GM23338 (cell line): ENCODE measurements at regions not wholly inside any gene's neighbourhood (a gene's known extent, or its start where the extent isn't known, plus 50 kb on each side); places are given as distances from the start of the nearest gene placed in this dataset.

Source experiments
- ATAC-seq: fragments of 200-7000 bp; cut with Tn5 transposase; 3 replicates; pipeline ENCODE4 v1.9.1; 2020
- DNase-seq: peaks from one replicate; pipeline ENCODE4 v3.0.0-alpha.2; 2015; ENCODE audit warnings: low spot score
- H2AFZ ChIP-seq: fragments of 200-600 bp; sonication (generic); 2 replicates; pipeline ENCODE4 v1.8.0; 2016; ENCODE audit warnings: antibody characterized with exemption, mild to moderate bottlenecking, moderate library complexity
- H3F3A ChIP-seq: fragments of 200-600 bp; sonication (generic); replicated peaks from 2 replicates; pipeline ENCODE4 v1.8.0; 2017; ENCODE audit warnings: antibody characterized with exemption, mixed run types, low read depth
- H3K27ac ChIP-seq: fragments of 200-600 bp; sonication (generic); 2 replicates; pipeline ENCODE4 v1.6.1; 2016; ENCODE audit warnings: low read depth
- H3K27me3 ChIP-seq: fragments of 200-600 bp; sonication (generic); 2 replicates; pipeline ENCODE4 v1.8.0; 2016; ENCODE audit warnings: mild to moderate bottlenecking, mixed run types, moderate library complexity; ENCODE audit not compliant: insufficient read depth
- H3K36me3 ChIP-seq: fragments of 200-600 bp; sonication (generic); 2 replicates; pipeline ENCODE4 v1.8.0; 2016; ENCODE audit warnings: mild to moderate bottlenecking; ENCODE audit not compliant: insufficient read depth
- H3K4me1 ChIP-seq: fragments of 200-600 bp; sonication (generic); 2 replicates; pipeline ENCODE4 v1.8.0; 2016; ENCODE audit warnings: mild to moderate bottlenecking, moderate library complexity; ENCODE audit not compliant: insufficient read depth
- H3K4me2 ChIP-seq: fragments of 200-600 bp; sonication (generic); 2 replicates; pipeline ENCODE4 v1.7.1; 2017; ENCODE audit warnings: mixed run types
- H3K4me3 ChIP-seq: fragments of 200-600 bp; sonication (generic); 2 replicates; pipeline ENCODE4 v1.6.1; 2016; ENCODE audit warnings: mixed run types
- H3K79me2 ChIP-seq: fragments of 200-600 bp; sonication (generic); replicated peaks from 2 replicates; pipeline ENCODE4 v1.8.0; 2017; ENCODE audit warnings: mild to moderate bottlenecking; ENCODE audit not compliant: insufficient read depth
- H3K9me2 ChIP-seq: fragments of 200-600 bp; sonication (generic); 2 replicates; pipeline ENCODE4 v1.8.0; 2017; ENCODE audit not compliant: insufficient read depth
- H4K20me1 ChIP-seq: fragments of 200-600 bp; sonication (generic); replicated peaks from 2 replicates; pipeline ENCODE4 v1.8.0; 2017; ENCODE audit warnings: mild to moderate bottlenecking; ENCODE audit not compliant: insufficient read depth
- H3K27ac Mint-ChIP-seq: 2 replicates; pipeline ENCODE4 v1.8.0; 2020; ENCODE audit warnings: inconsistent platforms, mild to moderate bottlenecking, moderate library complexity, mixed read lengths
- H3K27me3 Mint-ChIP-seq: 3 replicates; pipeline ENCODE4 v1.8.0; 2022; ENCODE audit warnings: low read depth, mild to moderate bottlenecking, moderate library complexity, mixed read lengths, inconsistent platforms; ENCODE audit not compliant: insufficient read depth, poor library complexity
- H3K36me3 Mint-ChIP-seq: 3 replicates; pipeline ENCODE4 v1.8.0; 2021; ENCODE audit warnings: low read depth, mild to moderate bottlenecking, inconsistent platforms, moderate library complexity, mixed read lengths
- H3K4me1 Mint-ChIP-seq: 3 replicates; pipeline ENCODE4 v1.8.0; 2020; ENCODE audit warnings: mild to moderate bottlenecking, inconsistent platforms, mixed read lengths
- H3K4me3 Mint-ChIP-seq: 3 replicates; pipeline ENCODE4 v1.8.0; 2021; ENCODE audit warnings: moderate library complexity, mild to moderate bottlenecking, inconsistent platforms, mixed read lengths
- H3K9me3 Mint-ChIP-seq: 3 replicates; pipeline ENCODE4 v1.8.0; 2020; ENCODE audit warnings: moderate library complexity, mild to moderate bottlenecking, inconsistent platforms, mixed read lengths
- CREB1 ChIP-seq: fragments of 250-450 bp; sonication (Bioruptor Pico); IDR thresholded peaks from 2 replicates; pipeline ENCODE4 v1.5.0; 2020; ENCODE audit warnings: low read depth, mild to moderate bottlenecking, moderate library complexity
- EZH2 ChIP-seq: fragments of 200-600 bp; sonication (generic); IDR thresholded peaks from one replicate; pipeline ENCODE4 v1.8.0; 2017; ENCODE audit warnings: antibody characterized with exemption, mild to moderate bottlenecking, low read depth; ENCODE audit not compliant: unreplicated experiment
- EZH2phosphoT487 ChIP-seq: fragments of 200-600 bp; sonication (generic); IDR thresholded peaks from one replicate; pipeline ENCODE4 v1.8.1; 2018; ENCODE audit warnings: antibody characterized with exemption; ENCODE audit not compliant: unreplicated experiment
- JUNB ChIP-seq: IDR thresholded peaks from one replicate; pipeline ENCODE4 v1.6.1; 2016; ENCODE audit warnings: antibody characterized with exemption; ENCODE audit not compliant: unreplicated experiment
- NANOG ChIP-seq: IDR thresholded peaks from 2 replicates; pipeline ENCODE4 v1.6.1; 2016; ENCODE audit warnings: antibody characterized with exemption, borderline replicate concordance
- POLR2AphosphoS5 ChIP-seq: IDR thresholded peaks from 2 replicates; pipeline ENCODE4 v1.6.1; 2016; ENCODE audit warnings: antibody characterized with exemption, low read depth
- STAT1 ChIP-seq: IDR thresholded peaks from one replicate; pipeline ENCODE4 v1.6.1; 2016; ENCODE audit warnings: antibody characterized with exemption; ENCODE audit not compliant: unreplicated experiment
- ZNF114 ChIP-seq: fragments of 250-450 bp; sonication (Bioruptor Pico); IDR thresholded peaks from 2 replicates; pipeline ENCODE4 v1.5.0; 2020; ENCODE audit warnings: mild to moderate bottlenecking, moderate library complexity
- ZNF331 ChIP-seq: fragments of 250-450 bp; sonication (Bioruptor Pico); IDR thresholded peaks from 2 replicates; pipeline ENCODE4 v1.5.0; 2020; ENCODE audit warnings: low read depth, mild to moderate bottlenecking, moderate library complexity
- TF ChIP-seq, protein P1 (sequence below): IDR thresholded peaks from one replicate; pipeline ENCODE4 v1.6.1; 2018; ENCODE audit warnings: antibody characterized with exemption; ENCODE audit not compliant: unreplicated experiment
- TF ChIP-seq, protein P2 (sequence below): fragments of 250-450 bp; sonication (Bioruptor Pico); IDR thresholded peaks from 2 replicates; pipeline ENCODE4 v1.5.0; 2020; ENCODE audit warnings: mild to moderate bottlenecking, moderate library complexity
- TF ChIP-seq, protein P3 (sequence below), 2 experiments: fragments of 200-600 bp in 1 of 2; sonication (generic) in 1 of 2; conservative IDR thresholded peaks; 2 replicates each; pipeline versions ENCODE4 v1.5.1 to v1.6.1; 2016 to 2017; ENCODE audit warnings: antibody characterized with exemption in 2 of 2, low read depth in 2 of 2, mild to moderate bottlenecking in 2 of 2, moderate library complexity in 1 of 2
- TF ChIP-seq, protein P4 (sequence below): IDR thresholded peaks from 2 replicates; pipeline ENCODE4 v1.6.1; 2016; ENCODE audit warnings: antibody characterized with exemption

DNA sequence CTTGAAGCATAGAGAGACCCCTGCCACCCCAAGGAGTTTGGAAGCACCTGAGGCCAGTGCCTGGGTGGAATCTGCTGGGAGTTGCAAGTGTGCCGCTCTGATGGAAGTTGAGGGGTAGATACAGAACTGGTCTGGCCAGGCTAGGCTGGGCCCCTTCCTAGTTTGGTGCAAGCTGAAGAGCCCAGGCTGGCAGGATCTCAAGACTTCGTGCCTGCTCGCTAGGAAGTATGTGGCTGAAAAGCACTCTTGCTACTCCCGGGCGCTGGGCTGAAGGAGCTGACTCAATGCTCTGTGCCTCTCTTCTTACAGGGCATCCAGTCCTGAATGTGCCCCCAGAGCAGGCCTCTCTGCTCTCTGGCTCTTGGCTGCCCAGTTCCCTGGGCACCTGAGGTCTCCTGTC lies 51.7 kb upstream of the PJA1 start:
- DNase-seq: no peak
- no peak overlapping the region for H2AFZ ChIP-seq
- Mint-ChIP-seq H3K4me3 (no peak overlapping the region), H3K27ac (no peak overlapping the region), H3K36me3 (no peaks in the 10 kb centered on the region), H3K9me3 (no peaks in the 10 kb centered on the region; the same call in 2 of the 3 replicates), H3K4me1 (no peaks in the 10 kb centered on the region; the same call in 2 of the 3 replicates), H3K27me3 (peaks cover 2% of the 10 kb centered on the region)
- no peak for TF ChIP-seq STAT1
- no peak for TF ChIP-seq JUNB
- TF ChIP-seq NANOG: no peak
- TF ChIP-seq, protein P1, sequence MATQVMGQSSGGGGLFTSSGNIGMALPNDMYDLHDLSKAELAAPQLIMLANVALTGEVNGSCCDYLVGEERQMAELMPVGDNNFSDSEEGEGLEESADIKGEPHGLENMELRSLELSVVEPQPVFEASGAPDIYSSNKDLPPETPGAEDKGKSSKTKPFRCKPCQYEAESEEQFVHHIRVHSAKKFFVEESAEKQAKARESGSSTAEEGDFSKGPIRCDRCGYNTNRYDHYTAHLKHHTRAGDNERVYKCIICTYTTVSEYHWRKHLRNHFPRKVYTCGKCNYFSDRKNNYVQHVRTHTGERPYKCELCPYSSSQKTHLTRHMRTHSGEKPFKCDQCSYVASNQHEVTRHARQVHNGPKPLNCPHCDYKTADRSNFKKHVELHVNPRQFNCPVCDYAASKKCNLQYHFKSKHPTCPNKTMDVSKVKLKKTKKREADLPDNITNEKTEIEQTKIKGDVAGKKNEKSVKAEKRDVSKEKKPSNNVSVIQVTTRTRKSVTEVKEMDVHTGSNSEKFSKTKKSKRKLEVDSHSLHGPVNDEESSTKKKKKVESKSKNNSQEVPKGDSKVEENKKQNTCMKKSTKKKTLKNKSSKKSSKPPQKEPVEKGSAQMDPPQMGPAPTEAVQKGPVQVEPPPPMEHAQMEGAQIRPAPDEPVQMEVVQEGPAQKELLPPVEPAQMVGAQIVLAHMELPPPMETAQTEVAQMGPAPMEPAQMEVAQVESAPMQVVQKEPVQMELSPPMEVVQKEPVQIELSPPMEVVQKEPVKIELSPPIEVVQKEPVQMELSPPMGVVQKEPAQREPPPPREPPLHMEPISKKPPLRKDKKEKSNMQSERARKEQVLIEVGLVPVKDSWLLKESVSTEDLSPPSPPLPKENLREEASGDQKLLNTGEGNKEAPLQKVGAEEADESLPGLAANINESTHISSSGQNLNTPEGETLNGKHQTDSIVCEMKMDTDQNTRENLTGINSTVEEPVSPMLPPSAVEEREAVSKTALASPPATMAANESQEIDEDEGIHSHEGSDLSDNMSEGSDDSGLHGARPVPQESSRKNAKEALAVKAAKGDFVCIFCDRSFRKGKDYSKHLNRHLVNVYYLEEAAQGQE: no peak
- TF ChIP-seq ZNF114: no peak
- TF ChIP-seq ZNF331 (CRISPR knock-in tag): no peak
- TF ChIP-seq, protein P2, sequence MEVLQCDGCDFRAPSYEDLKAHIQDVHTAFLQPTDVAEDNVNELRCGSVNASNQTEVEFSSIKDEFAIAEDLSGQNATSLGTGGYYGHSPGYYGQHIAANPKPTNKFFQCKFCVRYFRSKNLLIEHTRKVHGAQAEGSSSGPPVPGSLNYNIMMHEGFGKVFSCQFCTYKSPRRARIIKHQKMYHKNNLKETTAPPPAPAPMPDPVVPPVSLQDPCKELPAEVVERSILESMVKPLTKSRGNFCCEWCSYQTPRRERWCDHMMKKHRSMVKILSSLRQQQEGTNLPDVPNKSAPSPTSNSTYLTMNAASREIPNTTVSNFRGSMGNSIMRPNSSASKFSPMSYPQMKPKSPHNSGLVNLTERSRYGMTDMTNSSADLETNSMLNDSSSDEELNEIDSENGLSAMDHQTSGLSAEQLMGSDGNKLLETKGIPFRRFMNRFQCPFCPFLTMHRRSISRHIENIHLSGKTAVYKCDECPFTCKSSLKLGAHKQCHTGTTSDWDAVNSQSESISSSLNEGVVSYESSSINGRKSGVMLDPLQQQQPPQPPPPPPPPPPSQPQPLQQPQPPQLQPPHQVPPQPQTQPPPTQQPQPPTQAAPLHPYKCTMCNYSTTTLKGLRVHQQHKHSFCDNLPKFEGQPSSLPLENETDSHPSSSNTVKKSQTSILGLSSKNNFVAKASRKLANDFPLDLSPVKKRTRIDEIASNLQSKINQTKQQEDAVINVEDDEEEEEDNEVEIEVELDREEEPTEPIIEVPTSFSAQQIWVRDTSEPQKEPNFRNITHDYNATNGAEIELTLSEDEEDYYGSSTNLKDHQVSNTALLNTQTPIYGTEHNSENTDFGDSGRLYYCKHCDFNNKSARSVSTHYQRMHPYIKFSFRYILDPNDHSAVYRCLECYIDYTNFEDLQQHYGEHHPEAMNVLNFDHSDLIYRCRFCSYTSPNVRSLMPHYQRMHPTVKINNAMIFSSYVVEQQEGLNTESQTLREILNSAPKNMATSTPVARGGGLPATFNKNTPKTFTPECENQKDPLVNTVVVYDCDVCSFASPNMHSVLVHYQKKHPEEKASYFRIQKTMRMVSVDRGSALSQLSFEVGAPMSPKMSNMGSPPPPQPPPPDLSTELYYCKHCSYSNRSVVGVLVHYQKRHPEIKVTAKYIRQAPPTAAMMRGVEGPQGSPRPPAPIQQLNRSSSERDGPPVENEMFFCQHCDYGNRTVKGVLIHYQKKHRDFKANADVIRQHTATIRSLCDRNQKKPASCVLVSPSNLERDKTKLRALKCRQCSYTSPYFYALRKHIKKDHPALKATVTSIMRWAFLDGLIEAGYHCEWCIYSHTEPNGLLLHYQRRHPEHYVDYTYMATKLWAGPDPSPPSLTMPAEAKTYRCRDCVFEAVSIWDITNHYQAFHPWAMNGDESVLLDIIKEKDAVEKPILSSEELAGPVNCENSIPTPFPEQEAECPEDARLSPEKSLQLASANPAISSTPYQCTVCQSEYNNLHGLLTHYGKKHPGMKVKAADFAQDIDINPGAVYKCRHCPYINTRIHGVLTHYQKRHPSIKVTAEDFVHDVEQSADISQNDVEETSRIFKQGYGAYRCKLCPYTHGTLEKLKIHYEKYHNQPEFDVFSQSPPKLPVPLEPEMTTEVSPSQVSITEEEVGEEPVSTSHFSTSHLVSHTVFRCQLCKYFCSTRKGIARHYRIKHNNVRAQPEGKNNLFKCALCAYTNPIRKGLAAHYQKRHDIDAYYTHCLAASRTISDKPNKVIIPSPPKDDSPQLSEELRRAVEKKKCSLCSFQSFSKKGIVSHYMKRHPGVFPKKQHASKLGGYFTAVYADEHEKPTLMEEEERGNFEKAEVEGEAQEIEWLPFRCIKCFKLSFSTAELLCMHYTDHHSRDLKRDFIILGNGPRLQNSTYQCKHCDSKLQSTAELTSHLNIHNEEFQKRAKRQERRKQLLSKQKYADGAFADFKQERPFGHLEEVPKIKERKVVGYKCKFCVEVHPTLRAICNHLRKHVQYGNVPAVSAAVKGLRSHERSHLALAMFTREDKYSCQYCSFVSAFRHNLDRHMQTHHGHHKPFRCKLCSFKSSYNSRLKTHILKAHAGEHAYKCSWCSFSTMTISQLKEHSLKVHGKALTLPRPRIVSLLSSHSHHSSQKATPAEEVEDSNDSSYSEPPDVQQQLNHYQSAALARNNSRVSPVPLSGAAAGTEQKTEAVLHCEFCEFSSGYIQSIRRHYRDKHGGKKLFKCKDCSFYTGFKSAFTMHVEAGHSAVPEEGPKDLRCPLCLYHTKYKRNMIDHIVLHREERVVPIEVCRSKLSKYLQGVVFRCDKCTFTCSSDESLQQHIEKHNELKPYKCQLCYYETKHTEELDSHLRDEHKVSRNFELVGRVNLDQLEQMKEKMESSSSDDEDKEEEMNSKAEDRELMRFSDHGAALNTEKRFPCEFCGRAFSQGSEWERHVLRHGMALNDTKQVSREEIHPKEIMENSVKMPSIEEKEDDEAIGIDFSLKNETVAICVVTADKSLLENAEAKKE (CRISPR knock-in tag): no peak
- TF ChIP-seq EZH2phosphoT487: no peak
- no peak for TF ChIP-seq POLR2AphosphoS5
- TF ChIP-seq, protein P3, sequence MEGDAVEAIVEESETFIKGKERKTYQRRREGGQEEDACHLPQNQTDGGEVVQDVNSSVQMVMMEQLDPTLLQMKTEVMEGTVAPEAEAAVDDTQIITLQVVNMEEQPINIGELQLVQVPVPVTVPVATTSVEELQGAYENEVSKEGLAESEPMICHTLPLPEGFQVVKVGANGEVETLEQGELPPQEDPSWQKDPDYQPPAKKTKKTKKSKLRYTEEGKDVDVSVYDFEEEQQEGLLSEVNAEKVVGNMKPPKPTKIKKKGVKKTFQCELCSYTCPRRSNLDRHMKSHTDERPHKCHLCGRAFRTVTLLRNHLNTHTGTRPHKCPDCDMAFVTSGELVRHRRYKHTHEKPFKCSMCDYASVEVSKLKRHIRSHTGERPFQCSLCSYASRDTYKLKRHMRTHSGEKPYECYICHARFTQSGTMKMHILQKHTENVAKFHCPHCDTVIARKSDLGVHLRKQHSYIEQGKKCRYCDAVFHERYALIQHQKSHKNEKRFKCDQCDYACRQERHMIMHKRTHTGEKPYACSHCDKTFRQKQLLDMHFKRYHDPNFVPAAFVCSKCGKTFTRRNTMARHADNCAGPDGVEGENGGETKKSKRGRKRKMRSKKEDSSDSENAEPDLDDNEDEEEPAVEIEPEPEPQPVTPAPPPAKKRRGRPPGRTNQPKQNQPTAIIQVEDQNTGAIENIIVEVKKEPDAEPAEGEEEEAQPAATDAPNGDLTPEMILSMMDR (conservative IDR thresholded peaks at IDR 0.05; ENCODE audit: low read depth in 2 of 2): no peak
- TF ChIP-seq, protein P4, sequence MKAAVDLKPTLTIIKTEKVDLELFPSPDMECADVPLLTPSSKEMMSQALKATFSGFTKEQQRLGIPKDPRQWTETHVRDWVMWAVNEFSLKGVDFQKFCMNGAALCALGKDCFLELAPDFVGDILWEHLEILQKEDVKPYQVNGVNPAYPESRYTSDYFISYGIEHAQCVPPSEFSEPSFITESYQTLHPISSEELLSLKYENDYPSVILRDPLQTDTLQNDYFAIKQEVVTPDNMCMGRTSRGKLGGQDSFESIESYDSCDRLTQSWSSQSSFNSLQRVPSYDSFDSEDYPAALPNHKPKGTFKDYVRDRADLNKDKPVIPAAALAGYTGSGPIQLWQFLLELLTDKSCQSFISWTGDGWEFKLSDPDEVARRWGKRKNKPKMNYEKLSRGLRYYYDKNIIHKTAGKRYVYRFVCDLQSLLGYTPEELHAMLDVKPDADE: no peak
- no peak for TF ChIP-seq EZH2
- no peak for TF ChIP-seq CREB1 (CRISPR knock-in tag)
- no peaks in the 10 kb centered on the region for H3K79me2 ChIP-seq
- H3F3A ChIP-seq: no peaks in the 10 kb centered on the region
- ATAC-seq: no peak
- no peaks in the 10 kb centered on the region for H3K36me3 ChIP-seq
- H4K20me1 ChIP-seq: no peaks in the 10 kb centered on the region
- H3K9me2 ChIP-seq: no peaks in the 10 kb centered on the region
- H3K27ac ChIP-seq: no peak overlapping the region
- no peak overlapping the region for H3K4me3 ChIP-seq
- no peak overlapping the region for H3K4me2 ChIP-seq
- no peaks in the 10 kb centered on the region for H3K4me1 ChIP-seq
- H3K27me3 ChIP-seq: 0 out of 2 replicates have a peak, but pooled peaks cover 5% of the 10 kb centered on the region
